CD4-positive, alpha-beta T cell treated with Interleukin-12 subunit alpha and Interleukin-12 subunit beta, for 1 hour (primary cell): ENCODE measurements at regions not wholly inside any gene's neighbourhood (a gene's known extent, or its start where the extent isn't known, plus 50 kb on each side); places are given as distances from the start of the nearest gene placed in this dataset.

ENCODE experiments used
- DNase-seq: peaks from one replicate; pipeline ENCODE4 v3.0.0-alpha.2; 2020

- no peak for DNase-seq
Measured at GRCh38 chr2:120941571-120942120, 206.0 kb downstream of the GLI2 start.

GRCh38 chr2:120942658-120943057 is 207.0 kb downstream of the GLI2 start:
- DNase-seq = no peak

- DNase-seq = no peak
Measured at GRCh38 chr2:120943403-120944034, 207.9 kb downstream of the GLI2 start.

GRCh38 chr2:120944575-120944974 is 208.9 kb downstream of the GLI2 start:
- DNase-seq = no peak

GRCh38 chr2:120945091-120945490 is 209.4 kb downstream of the GLI2 start:
- no peak for DNase-seq

GRCh38 chr2:120945832-120946499 is 210.3 kb downstream of the GLI2 start:
- DNase-seq = no peak

- DNase-seq = no peak
Measured at GRCh38 chr2:120947327-120947726, 211.7 kb downstream of the GLI2 start.

- DNase-seq = no peak
Measured at GRCh38 chr2:120947982-120948661, 212.5 kb downstream of the GLI2 start.

GRCh38 chr2:120948662-120949011 is 213.0 kb downstream of the GLI2 start:
- DNase-seq = no peak

GRCh38 chr2:120949027-120949956 is 213.6 kb downstream of the GLI2 start:
- DNase-seq = no peak

GRCh38 chr2:120949957-120950590 is 214.4 kb downstream of the GLI2 start:
- DNase-seq = no peak

- no peak for DNase-seq
Measured at GRCh38 chr2:120951693-120952092, 216.0 kb downstream of the GLI2 start.

- no peak for DNase-seq
Measured at GRCh38 chr2:120952318-120952717, 216.7 kb downstream of the GLI2 start.

- DNase-seq = no peak
Measured at GRCh38 chr2:120953066-120953756, 217.5 kb downstream of the GLI2 start.

GRCh38 chr2:120953843-120954584 is 218.3 kb downstream of the GLI2 start:
- DNase-seq = no peak

GRCh38 chr2:120954939-120955338 is 219.3 kb downstream of the GLI2 start:
- no peak for DNase-seq

GRCh38 chr2:120955427-120955826 is 219.8 kb downstream of the GLI2 start:
- DNase-seq = no peak

GRCh38 chr2:120956486-120957156 is 221.0 kb downstream of the GLI2 start:
- DNase-seq = no peak

GRCh38 chr2:120957905-120958304 is 222.2 kb downstream of the GLI2 start:
- no peak for DNase-seq

- DNase-seq = no peak
Measured at GRCh38 chr2:120958623-120959366, 223.1 kb downstream of the GLI2 start.
